Upper lobe of right lung (tissue), 1 donor: ENCODE measurements at regions not wholly inside any gene's neighbourhood (a gene's known extent, or its start where the extent isn't known, plus 50 kb on each side); places are given as distances from the start of the nearest gene placed in this dataset.

Experiments used
- ATAC-seq: fragments of 200-7000 bp; cut with Tn5 transposase; one replicate; pipeline ENCODE4 v1.9.1; 2020; ENCODE audit warnings: mild to moderate bottlenecking, moderate library complexity
- DNase-seq: peaks from one replicate; pipeline ENCODE4 v3.0.0-alpha.2; 2020
- H3K27ac ChIP-seq: fragments of 200-600 bp; one replicate; pipeline ENCODE4 v1.8.0; 2022
- H3K27me3 ChIP-seq: fragments of 200-600 bp; one replicate; pipeline ENCODE4 v1.8.0; 2022; ENCODE audit warnings: mild to moderate bottlenecking
- H3K36me3 ChIP-seq: fragments of 200-600 bp; one replicate; pipeline ENCODE4 v1.8.0; 2022
- H3K4me1 ChIP-seq: fragments of 200-600 bp; one replicate; pipeline ENCODE4 v1.8.0; 2022
- H3K4me3 ChIP-seq: fragments of 200-600 bp; one replicate; pipeline ENCODE4 v1.8.0; 2022; ENCODE audit warnings: mild to moderate bottlenecking
- H3K9me3 ChIP-seq: fragments of 200-600 bp; one replicate; pipeline ENCODE4 v1.8.0; 2022
- CTCF ChIP-seq: fragments of 200-600 bp; IDR thresholded peaks from one replicate; pipeline ENCODE4 v1.8.0; 2022; ENCODE audit warnings: antibody characterized with exemption
- intact Hi-C: fragments of 100-400 bp; cut with DNase I; formaldehyde crosslinking; loops from one replicate; pipeline ENCODE4 v1.11.0; 2022
- donor health status: DM: no; HTN: yes; CAD: no; lungs with severe emphysema.

DNA sequence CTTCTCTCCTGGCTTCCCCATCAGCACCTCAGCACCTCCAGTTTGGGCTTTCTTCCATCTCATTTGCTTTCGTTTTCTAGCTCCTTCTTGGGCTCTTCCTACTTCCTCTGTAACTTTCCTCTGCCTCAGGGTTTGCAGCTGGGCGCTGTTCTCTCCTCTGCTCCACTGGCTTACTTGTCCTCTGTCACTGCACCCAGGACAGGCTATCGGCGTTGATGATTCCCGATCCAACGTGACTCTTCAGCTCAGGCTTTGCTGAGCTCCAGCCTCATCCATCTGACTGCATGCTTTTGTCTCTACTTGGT lies 362.4 kb downstream of the CYRIA start:
- TF ChIP-seq CTCF: no peak
- ATAC-seq (no peak), DNase-seq (no peak)
- H3K4me1 ChIP-seq: peaks cover 3% of the 10 kb centered on the region
- no peaks in the 10 kb centered on the region for H3K9me3 ChIP-seq
- no peak overlapping the region for H3K27ac ChIP-seq
- peaks cover 3% of the 10 kb centered on the region for H3K27me3 ChIP-seq
- intact Hi-C loops: no loop called here
- peak overlapping the region; percentile 19 for H3K4me3 ChIP-seq
- H3K36me3 ChIP-seq: no peaks in the 10 kb centered on the region

DNA sequence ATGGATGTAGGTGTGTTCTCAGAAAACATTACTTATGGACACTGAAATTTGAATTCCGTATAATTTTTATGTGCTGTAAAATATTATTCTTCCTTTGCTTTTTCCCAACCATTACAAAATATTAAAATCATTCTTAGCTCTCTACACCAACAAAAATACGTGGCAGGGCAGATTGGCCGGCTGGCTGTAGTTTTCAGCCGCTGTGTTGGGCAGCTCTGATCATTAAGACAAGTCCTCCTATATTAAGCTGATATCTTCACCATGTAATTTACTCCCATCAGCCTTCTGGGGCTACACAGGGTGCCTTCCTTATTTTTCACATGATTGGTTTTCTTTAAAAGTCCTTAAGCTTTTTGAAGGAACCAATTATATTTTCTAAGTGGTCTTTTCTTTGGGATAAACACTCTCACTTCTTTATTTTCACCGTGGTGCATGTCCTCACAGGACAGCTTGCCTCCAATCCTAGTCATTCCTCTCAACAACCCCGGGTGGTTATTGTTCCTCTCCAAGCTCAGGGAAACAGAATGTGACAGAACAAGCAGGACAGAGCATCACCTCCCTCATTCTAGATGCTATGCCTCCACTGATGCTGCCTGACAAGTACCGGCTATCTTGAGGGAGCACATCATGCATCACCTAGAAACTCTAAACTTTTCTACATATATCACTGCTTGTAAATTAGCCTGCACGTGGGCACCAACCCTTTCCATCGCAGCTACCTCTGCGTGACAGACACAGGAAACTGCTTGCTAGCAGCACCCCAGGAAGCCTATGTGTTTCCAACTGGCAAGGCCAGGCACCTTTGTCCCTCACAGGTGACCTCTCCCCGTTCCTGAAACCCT lies 362.3 kb downstream of the MYCN start:
- H3K4me3 ChIP-seq: peak overlapping the region; percentile 19
- H3K4me1 ChIP-seq: peaks cover 3% of the 10 kb centered on the region
- intact Hi-C loops: no loop called here
- no peak overlapping the region for H3K27ac ChIP-seq
- no peaks in the 10 kb centered on the region for H3K9me3 ChIP-seq
- ATAC-seq (no peak), DNase-seq (no peak)
- H3K36me3 ChIP-seq: no peaks in the 10 kb centered on the region
- H3K27me3 ChIP-seq: peaks cover 3% of the 10 kb centered on the region
- no peak for TF ChIP-seq CTCF

DNA sequence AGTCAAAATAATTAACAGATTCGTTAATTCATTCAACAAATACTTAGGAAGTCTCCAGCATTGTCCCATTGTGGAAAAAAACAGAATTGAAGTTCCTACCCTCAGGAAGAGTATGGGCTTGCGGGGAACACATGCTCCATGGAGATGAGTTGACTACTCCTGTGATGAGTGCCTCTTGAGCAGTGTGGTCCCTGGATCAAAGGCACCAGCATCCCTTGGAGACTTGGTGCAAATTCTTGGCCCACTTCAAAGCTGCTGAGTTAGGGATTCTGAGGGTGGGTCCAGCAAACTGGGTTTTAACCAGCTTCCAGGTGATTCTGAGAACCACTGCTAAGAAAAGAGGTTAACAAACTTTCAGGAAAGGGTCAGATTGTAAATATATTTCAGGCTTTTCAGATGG lies 361.6 kb downstream of the MYCN start:
- Histone ChIP-seq H3K27ac (no peak overlapping the region), H3K36me3 (no peaks in the 10 kb centered on the region), H3K4me3 (no peak overlapping the region), H3K4me1 (peaks cover 3% of the 10 kb centered on the region), H3K9me3 (no peaks in the 10 kb centered on the region), H3K27me3 (peaks cover 3% of the 10 kb centered on the region)
- no peak for TF ChIP-seq CTCF
- DNase-seq (no peak), ATAC-seq (no peak)
- intact Hi-C loops: no loop called here

DNA sequence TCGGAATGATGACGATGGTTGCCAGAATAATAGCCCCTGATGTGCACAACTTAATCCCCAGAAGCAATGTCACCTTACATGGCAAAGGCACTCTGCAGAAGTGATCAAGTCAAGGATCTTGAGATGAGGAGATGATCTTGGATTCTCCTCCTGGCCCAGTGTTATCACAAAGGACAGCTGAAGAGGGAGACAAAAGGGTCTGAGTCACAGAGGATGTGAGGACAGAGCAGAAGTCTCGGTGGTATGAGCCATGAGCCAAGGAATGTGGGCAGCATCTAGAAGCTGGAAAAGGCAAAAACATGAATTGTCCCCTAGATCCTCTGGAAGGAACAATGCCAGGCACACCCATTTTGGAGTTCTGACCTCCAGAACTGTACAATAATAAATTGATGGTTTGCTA lies 358.5 kb downstream of the MYCN start:
- Histone ChIP-seq H3K9me3 (no peaks in the 10 kb centered on the region), H3K27me3 (no peaks in the 10 kb centered on the region), H3K36me3 (no peaks in the 10 kb centered on the region), H3K4me1 (peaks cover 3% of the 10 kb centered on the region), H3K4me3 (no peak overlapping the region), H3K27ac (no peak overlapping the region)
- ATAC-seq (no peak), DNase-seq (no peak)
- TF ChIP-seq CTCF: no peak
- intact Hi-C loops: no loop called here

- H3K27ac ChIP-seq: no peak overlapping the region
- intact Hi-C loops: no loop called here
- no peak overlapping the region for H3K4me3 ChIP-seq
- no peaks in the 10 kb centered on the region for H3K27me3 ChIP-seq
- H3K36me3 ChIP-seq: no peaks in the 10 kb centered on the region
- TF ChIP-seq CTCF: no peak
- no peaks in the 10 kb centered on the region for H3K9me3 ChIP-seq
- no peaks in the 10 kb centered on the region for H3K4me1 ChIP-seq
- DNase-seq (no peak), ATAC-seq (no peak)
Observed at GRCh38 chr2:16296331-16297250, 356.2 kb downstream of the MYCN start.
